PC-9 (cell line): ENCODE measurements at regions not wholly inside any gene's neighbourhood (a gene's known extent, or its start where the extent isn't known, plus 50 kb on each side); places are given as distances from the start of the nearest gene placed in this dataset.

Source experiments
- BruUV-seq: library from RNA; stranded (reverse); fragments of 400-500 nt; replicated peaks from 2 replicates; lab custom pipeline; 2021; lab: Mats Ljungman, UMichigan
- CTCF ChIA-PET: fragments of 300-600 bp; sonication (Branson Sonifier 250); formaldehyde crosslinking; loops from one replicate; lab custom pipeline; 2022; ENCODE audit warnings: antibody characterized with exemption; lab: Charles Lee
- POLR2A ChIA-PET: fragments of 300-600 bp; sonication (Branson Sonifier 250); formaldehyde crosslinking; loops from one replicate; lab custom pipeline; 2022; ENCODE audit warnings: antibody characterized with exemption; ENCODE audit not compliant: unreplicated experiment; lab: Charles Lee
- DNase-seq, 2 experiments: peaks; one replicate each; pipeline versions ENCODE4 v3.0.0 to v3.0.0-alpha.2; 2015 to 2022; ENCODE audit warnings: mixed read lengths in 1 of 2
- H2AFZ ChIP-seq: fragments of 200-600 bp; sonication (generic); 2 replicates; pipeline ENCODE4 v1.8.1; 2017; ENCODE audit warnings: antibody characterized with exemption
- H3F3A ChIP-seq: fragments of 200-600 bp; sonication (generic); 2 replicates; pipeline ENCODE4 v1.8.1; 2017; ENCODE audit warnings: antibody characterized with exemption, mild to moderate bottlenecking, low read depth; ENCODE audit not compliant: insufficient read depth
- H3K27ac ChIP-seq: fragments of 200-600 bp; sonication (generic); 2 replicates; pipeline ENCODE4 v1.6.1; 2016; ENCODE audit warnings: mixed run types
- H3K27me3 ChIP-seq: fragments of 200-600 bp; sonication (generic); 2 replicates; pipeline ENCODE4 v1.6.1; 2016; ENCODE audit warnings: low read depth, mixed run types; ENCODE audit not compliant: insufficient read depth
- H3K36me3 ChIP-seq: fragments of 200-600 bp; sonication (generic); 2 replicates; pipeline ENCODE4 v1.6.1; 2016; ENCODE audit warnings: low read depth, mixed run types
- H3K4me1 ChIP-seq: fragments of 200-600 bp; sonication (generic); replicated peaks from 2 replicates; pipeline ENCODE4 v1.6.1; 2016; ENCODE audit warnings: mixed run types; ENCODE audit not compliant: insufficient read depth
- H3K4me2 ChIP-seq: fragments of 200-600 bp; sonication (generic); 2 replicates; pipeline ENCODE4 v1.6.1; 2017; ENCODE audit warnings: mixed run types
- H3K4me3 ChIP-seq: fragments of 200-600 bp; sonication (generic); 2 replicates; pipeline ENCODE4 v1.6.1; 2016; ENCODE audit warnings: mixed run types
- H3K79me2 ChIP-seq: fragments of 200-600 bp; sonication (generic); 2 replicates; pipeline ENCODE4 v1.6.1; 2017; ENCODE audit warnings: low read depth, mixed run types
- H3K9me2 ChIP-seq: fragments of 200-600 bp; sonication (generic); 2 replicates; pipeline ENCODE4 v1.8.1; 2017; ENCODE audit warnings: mild to moderate bottlenecking; ENCODE audit not compliant: insufficient read depth
- H3K9me3 ChIP-seq: fragments of 200-600 bp; sonication (generic); 2 replicates; pipeline ENCODE4 v1.8.1; 2016; ENCODE audit warnings: low read depth; ENCODE audit not compliant: insufficient read depth
- H4K20me1 ChIP-seq: fragments of 200-600 bp; sonication (generic); 2 replicates; pipeline ENCODE4 v1.8.1; 2017; ENCODE audit not compliant: insufficient read depth
- EZH2 ChIP-seq: fragments of 200-600 bp; sonication (generic); IDR thresholded peaks from 2 replicates; pipeline ENCODE4 v1.8.0; 2017; ENCODE audit warnings: antibody characterized with exemption, low read depth
- intact Hi-C: fragments of 100-400 bp; cut with micrococcal nuclease; formaldehyde crosslinking; loops from one replicate; pipeline ENCODE4 v1.10.0; 2022; ENCODE audit not compliant: unreplicated experiment
- TF ChIP-seq, protein P1 (sequence below): fragments of 200-600 bp; sonication (generic); conservative IDR thresholded peaks from 2 replicates; pipeline ENCODE4 v1.6.1; 2017; ENCODE audit warnings: mixed run types, antibody characterized with exemption, mild to moderate bottlenecking, moderate library complexity

DNA sequence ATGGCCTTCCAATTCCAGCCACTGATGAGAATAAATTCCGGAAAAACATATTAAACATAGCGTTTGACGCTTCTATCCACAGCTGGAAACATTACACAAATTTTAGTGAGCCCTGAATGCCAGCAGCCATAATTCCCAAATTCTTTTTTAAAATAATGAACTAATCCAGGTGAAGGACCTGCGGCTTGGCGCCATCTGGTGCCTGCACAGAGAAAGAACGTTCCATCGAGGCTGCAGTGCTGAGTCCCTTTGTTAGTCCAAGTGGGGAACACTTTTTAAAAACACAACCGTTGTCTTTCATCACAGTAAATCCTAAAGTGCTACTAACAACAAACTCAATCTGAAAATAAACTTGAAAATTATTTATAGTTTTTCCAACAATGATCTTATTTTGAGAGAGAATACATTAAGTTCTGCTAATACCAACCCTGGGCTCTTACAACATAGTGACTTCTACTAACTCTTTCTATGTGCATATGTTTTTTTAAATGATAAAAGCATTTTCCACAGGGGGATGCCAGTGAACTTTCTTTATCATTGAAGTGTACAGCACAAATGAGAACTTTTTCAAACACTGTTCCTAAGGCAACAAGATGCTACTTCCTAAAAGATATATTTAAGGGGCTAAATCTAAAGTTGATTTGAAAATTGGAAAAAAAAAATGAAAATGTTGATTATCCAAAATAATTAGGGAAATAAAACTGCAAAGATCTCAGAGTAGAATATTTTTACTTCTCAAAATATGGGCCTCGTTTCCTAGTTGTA is 166.9 kb upstream of the RNF32 start:
- ChIA-PET POLR2A (no interaction called here), CTCF (interaction anchor here (0.6 kb wide), 1 partner anchor 661 kb away, joined by 5 read pairs; no protein-coding TSS in a partner anchor)
- H3K9me3 ChIP-seq: no peaks in the 10 kb centered on the region; the same call in 1 of the 2 replicates

DNA sequence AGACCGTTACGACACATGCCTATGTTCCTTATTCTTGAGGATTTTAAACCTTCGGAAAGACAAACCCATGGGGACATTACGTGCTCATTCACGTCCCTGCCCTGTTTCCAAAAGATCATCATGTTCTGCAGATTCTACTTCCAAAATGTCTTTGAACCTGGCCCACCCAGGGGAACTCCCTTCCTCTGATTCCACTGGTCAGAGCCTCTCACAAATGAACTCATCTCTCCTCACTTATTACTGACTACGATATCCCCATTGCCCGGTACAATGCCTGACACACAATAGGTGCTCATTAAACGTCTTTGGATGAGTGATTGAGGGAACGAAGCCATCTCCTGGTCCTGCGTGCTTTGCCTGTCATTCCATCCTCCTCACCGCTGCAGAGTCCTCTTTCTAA is 168.3 kb upstream of the RNF32 start:
- H3K27me3 ChIP-seq: peaks cover 90% of the 10 kb centered on the region
- H2AFZ ChIP-seq: no peak overlapping the region
- no peaks in the 10 kb centered on the region for H3K36me3 ChIP-seq
- ChIA-PET CTCF (no interaction called here), POLR2A (no interaction called here)
- H3K4me1 ChIP-seq: no peaks in the 10 kb centered on the region
- no peaks in the 10 kb centered on the region for H3F3A ChIP-seq
- no peaks in the 10 kb centered on the region for H3K79me2 ChIP-seq
- H3K4me3 ChIP-seq: no peak overlapping the region
- no peak overlapping the region for H3K4me2 ChIP-seq
- no peaks in the 10 kb centered on the region for H3K9me2 ChIP-seq
- peaks cover 6% of the 10 kb centered on the region for H4K20me1 ChIP-seq
- intact Hi-C loops: loop anchor here (2.0 to 10.0 kb wide), 3 partner anchors 247 to 657 kb away; no protein-coding TSS in a partner anchor
- BruUV-seq: no TSS peak
- DNase-seq: no peak
- H3K9me3 ChIP-seq: no peaks in the 10 kb centered on the region; the same call in 1 of the 2 replicates
- TF ChIP-seq, protein P1, sequence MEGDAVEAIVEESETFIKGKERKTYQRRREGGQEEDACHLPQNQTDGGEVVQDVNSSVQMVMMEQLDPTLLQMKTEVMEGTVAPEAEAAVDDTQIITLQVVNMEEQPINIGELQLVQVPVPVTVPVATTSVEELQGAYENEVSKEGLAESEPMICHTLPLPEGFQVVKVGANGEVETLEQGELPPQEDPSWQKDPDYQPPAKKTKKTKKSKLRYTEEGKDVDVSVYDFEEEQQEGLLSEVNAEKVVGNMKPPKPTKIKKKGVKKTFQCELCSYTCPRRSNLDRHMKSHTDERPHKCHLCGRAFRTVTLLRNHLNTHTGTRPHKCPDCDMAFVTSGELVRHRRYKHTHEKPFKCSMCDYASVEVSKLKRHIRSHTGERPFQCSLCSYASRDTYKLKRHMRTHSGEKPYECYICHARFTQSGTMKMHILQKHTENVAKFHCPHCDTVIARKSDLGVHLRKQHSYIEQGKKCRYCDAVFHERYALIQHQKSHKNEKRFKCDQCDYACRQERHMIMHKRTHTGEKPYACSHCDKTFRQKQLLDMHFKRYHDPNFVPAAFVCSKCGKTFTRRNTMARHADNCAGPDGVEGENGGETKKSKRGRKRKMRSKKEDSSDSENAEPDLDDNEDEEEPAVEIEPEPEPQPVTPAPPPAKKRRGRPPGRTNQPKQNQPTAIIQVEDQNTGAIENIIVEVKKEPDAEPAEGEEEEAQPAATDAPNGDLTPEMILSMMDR: no peak
- TF ChIP-seq EZH2: no peak
- H3K27ac ChIP-seq: no peak overlapping the region

More for the DNA sequence above, 166.9 kb upstream of the RNF32 start:
- no peaks in the 10 kb centered on the region for H4K20me1 ChIP-seq
- peaks cover 90% of the 10 kb centered on the region for H3K27me3 ChIP-seq
- H3K36me3 ChIP-seq: no peaks in the 10 kb centered on the region
- no TSS peak for BruUV-seq
- H3K79me2 ChIP-seq: no peaks in the 10 kb centered on the region
- no peaks in the 10 kb centered on the region for H3K9me2 ChIP-seq
- H2AFZ ChIP-seq: no peak overlapping the region
- peak in 1 of 2 experiments; percentile 29 for DNase-seq
- H3K27ac ChIP-seq: no peak overlapping the region
- intact Hi-C loops: loop anchor here (1.0 to 10.0 kb wide), 4 partner anchors 249 to 668 kb away; no protein-coding TSS in a partner anchor
- no peak overlapping the region for H3K4me3 ChIP-seq
- TF ChIP-seq EZH2: no peak
- TF ChIP-seq, protein P1: peak; percentile 88
- no peak overlapping the region for H3K4me2 ChIP-seq
- no peaks in the 10 kb centered on the region for H3K4me1 ChIP-seq
- no peaks in the 10 kb centered on the region for H3F3A ChIP-seq

DNA sequence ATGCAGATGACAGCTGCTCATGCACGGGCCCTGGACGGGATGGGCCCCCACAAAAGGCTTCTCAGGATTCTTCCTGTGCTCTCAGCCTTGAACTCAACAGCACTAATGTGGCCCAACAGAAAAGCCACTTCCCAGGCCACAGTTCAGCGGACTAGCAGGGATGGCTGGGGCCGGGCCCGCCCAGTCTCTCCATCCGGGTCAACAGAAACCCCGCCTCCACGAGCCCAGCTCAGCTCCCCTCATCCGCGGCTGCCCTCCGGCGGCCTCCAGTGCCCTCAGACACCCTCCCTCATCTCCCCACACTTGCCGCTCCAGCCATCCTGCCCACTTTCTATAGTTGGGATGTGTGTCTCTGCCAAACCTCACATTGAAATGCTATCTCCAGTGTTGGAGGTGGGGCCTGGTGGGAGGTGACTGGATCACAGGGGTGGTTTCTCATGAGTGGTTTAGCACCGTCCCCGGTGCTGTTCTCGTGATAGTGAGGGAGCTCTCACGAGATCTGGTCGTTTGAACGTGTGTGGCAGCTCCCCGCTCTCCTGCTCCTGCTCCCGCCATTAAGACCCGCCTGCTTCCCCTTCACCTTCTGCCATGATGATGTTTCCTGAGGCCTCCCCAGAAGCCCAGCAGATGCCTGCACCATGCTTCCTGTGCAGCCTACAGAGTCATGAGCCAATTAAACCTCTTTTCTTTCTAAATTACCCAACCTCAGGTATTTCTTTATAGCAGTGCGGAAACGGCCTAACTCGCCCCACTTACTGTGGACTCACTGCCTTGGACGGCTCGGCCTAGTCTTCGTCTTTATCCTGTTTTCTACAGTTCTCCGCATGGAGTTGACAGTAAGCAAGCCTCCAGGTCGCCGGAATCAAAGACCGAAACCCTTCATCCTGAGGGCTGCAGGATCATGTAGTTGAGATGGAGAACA is 169.9 kb upstream of the RNF32 start:
- Histone ChIP-seq H3K4me2 (no peak overlapping the region), H3K27me3 (peaks cover 92% of the 10 kb centered on the region), H3K27ac (no peak overlapping the region), H2AFZ (no peak overlapping the region), H3K9me2 (no peaks in the 10 kb centered on the region), H3K9me3 (no peaks in the 10 kb centered on the region; the same call in 1 of the 2 replicates), H3K4me3 (no peak overlapping the region), H3K36me3 (no peaks in the 10 kb centered on the region), H3K4me1 (no peaks in the 10 kb centered on the region), H4K20me1 (peaks cover 6% of the 10 kb centered on the region), H3F3A (no peaks in the 10 kb centered on the region), H3K79me2 (no peaks in the 10 kb centered on the region)
- DNase-seq: no peak
- CTCF ChIA-PET: no interaction called here
- intact Hi-C loops: loop anchor here (10.0 kb wide), 2 partner anchors 246 to 344 kb away; no protein-coding TSS in a partner anchor
- no peak for TF ChIP-seq EZH2
- TF ChIP-seq, protein P1: no peak
- POLR2A ChIA-PET: no interaction called here
- no TSS peak for BruUV-seq
